A549 (cell line): ENCODE measurements at regions not wholly inside any gene's neighbourhood (a gene's known extent, or its start where the extent isn't known, plus 50 kb on each side); places are given as distances from the start of the nearest gene placed in this dataset.
A peak's percentile ranks its signal among the peaks of the same experiment; 100 is the strongest.

Experiments
- ATAC-seq, 2 experiments: fragments of 200-7000 bp in 1 of 2; fragments of >200 bp in 1 of 2; cut with Nextera tagmentation in 1 of 2; cut with Tn5 transposase in 1 of 2; 3 replicates each; pipeline versions ENCODE4 v1.8.0 to v1.9.1; 2018 to 2020; ENCODE audit warnings: mild to moderate bottlenecking in 1 of 2, moderate library complexity in 1 of 2
- CTCF ChIA-PET: fragments of 300-600 bp; sonication (Branson Sonifier 250); formaldehyde crosslinking; extraction: SDS; loops from one replicate; lab custom pipeline; 2021; ENCODE audit warnings: antibody characterized with exemption, inconsistent platforms; lab: Yijun Ruan, JAX
- POLR2A ChIA-PET: fragments of 350-600 bp; formaldehyde crosslinking; extraction: SDS; loops from one replicate; lab custom pipeline; 2021; ENCODE audit warnings: antibody characterized with exemption, inconsistent platforms; lab: Yijun Ruan, JAX
- DNase-seq, 2 experiments: peaks; one replicate each; pipeline versions ENCODE4 v3.0.0 to v3.0.0-alpha.2; 2011 to 2016; ENCODE audit warnings: low read depth in 1 of 2, low spot score in 1 of 2
- FAIRE-seq: peaks from 2 replicates; lab custom pipeline; 2011; peaks lifted over from hg19 to GRCh38; lab: Jason Lieb, UNC
- H3K27ac ChIP-seq, 2 experiments: fragments of >200 bp; sonication (Bioruptor Twin); formaldehyde crosslinking; 3 replicates each; pipeline ENCODE4 v1.5.1; 2016 to 2017
- H3K4me1 ChIP-seq: fragments of >200 bp; sonication (Bioruptor Twin); formaldehyde crosslinking; 3 replicates; pipeline ENCODE4 v1.6.1; 2016
- H3K4me2 ChIP-seq: fragments of >200 bp; sonication (Bioruptor Twin); formaldehyde crosslinking; 3 replicates; pipeline ENCODE4 v1.6.1; 2016
- H3K4me3 ChIP-seq: fragments of >200 bp; sonication (Bioruptor Twin); formaldehyde crosslinking; 3 replicates; pipeline ENCODE4 v1.5.1; 2016
- H3K9me3 ChIP-seq: fragments of >200 bp; sonication (Bioruptor Twin); formaldehyde crosslinking; 3 replicates; pipeline ENCODE4 v1.6.1; 2016
- ATOH8 ChIP-seq: fragments of 250-450 bp; sonication (Bioruptor Pico); IDR thresholded peaks from 2 replicates; pipeline ENCODE4 v1.5.0; 2020; ENCODE audit warnings: low read depth, mild to moderate bottlenecking, moderate library complexity
- BCL3 ChIP-seq: fragments of >200 bp; sonication (Bioruptor Twin); formaldehyde crosslinking; IDR thresholded peaks from 3 replicates; pipeline ENCODE4 v1.6.1; 2016
- CBX2 ChIP-seq: fragments of 200-600 bp; sonication (generic); IDR thresholded peaks from 2 replicates; pipeline ENCODE4 v1.6.1; 2016; ENCODE audit warnings: low read depth, mild to moderate bottlenecking, borderline replicate concordance
- CBX8 ChIP-seq: fragments of 200-600 bp; sonication (generic); IDR thresholded peaks from 2 replicates; pipeline ENCODE4 v1.6.1; 2016
- CEBPB ChIP-seq, 2 experiments: fragments of >200 bp in 1 of 2; sonication (Bioruptor Twin) in 1 of 2; formaldehyde crosslinking in 1 of 2; IDR thresholded peaks; 2 replicates each; pipeline ENCODE4 v1.6.1; 2012 to 2016
- EHF ChIP-seq: fragments of 250-450 bp; sonication (Bioruptor Pico); IDR thresholded peaks from 2 replicates; pipeline ENCODE4 v1.5.0; 2020; ENCODE audit warnings: mild to moderate bottlenecking
- ELK1 ChIP-seq: fragments of 150-350 bp; IDR thresholded peaks from 2 replicates; pipeline ENCODE4 v1.6.1; 2014; ENCODE audit warnings: low read depth, mild to moderate bottlenecking, low read length
- EP300 ChIP-seq, 2 experiments: fragments of >200 bp; sonication (Bioruptor Twin); formaldehyde crosslinking; IDR thresholded peaks; 2 replicates in 1 of 2; 3 replicates in 1 of 2; pipeline ENCODE4 v1.6.1; 2016 to 2017
- GATA3 ChIP-seq: IDR thresholded peaks from 2 replicates; pipeline ENCODE4 v1.6.1; 2012; ENCODE audit warnings: borderline replicate concordance
- HDAC2 ChIP-seq: fragments of 200-600 bp; sonication (generic); IDR thresholded peaks from 2 replicates; pipeline ENCODE4 v1.6.1; 2016
- HES2 ChIP-seq: fragments of >200 bp; sonication (Bioruptor Twin); formaldehyde crosslinking; IDR thresholded peaks from 2 replicates; pipeline ENCODE4 v1.6.1; 2016
- HMGXB4 ChIP-seq: fragments of 250-450 bp; sonication (Bioruptor Pico); IDR thresholded peaks from 2 replicates; pipeline ENCODE4 v1.5.0; 2021; ENCODE audit warnings: mild to moderate bottlenecking, moderate library complexity, borderline replicate concordance
- JUN ChIP-seq, 2 experiments: fragments of >200 bp; sonication (Bioruptor Twin); formaldehyde crosslinking; IDR thresholded peaks; 2 replicates in 1 of 2; 3 replicates in 1 of 2; pipeline ENCODE4 v1.6.1; 2016 to 2017
- KDM5A ChIP-seq: fragments of 200-600 bp; sonication (generic); IDR thresholded peaks from 2 replicates; pipeline ENCODE4 v1.6.1; 2016; ENCODE audit warnings: antibody characterized with exemption, mild to moderate bottlenecking
- MAX ChIP-seq: IDR thresholded peaks from 2 replicates; pipeline ENCODE4 v1.6.1; 2012
- NFE2L2 ChIP-seq: fragments of 150-350 bp; conservative IDR thresholded peaks from 2 replicates; pipeline ENCODE4 v1.6.1; 2014; ENCODE audit warnings: low read length
- POLR2A ChIP-seq: IDR thresholded peaks from 2 replicates; pipeline ENCODE4 v1.6.1; 2012; ENCODE audit warnings: mild to moderate bottlenecking, low read length
- RAD21 ChIP-seq, 2 experiments: fragments of >200 bp in 1 of 2; sonication (Bioruptor Twin) in 1 of 2; formaldehyde crosslinking in 1 of 2; IDR thresholded peaks in 1 of 2; conservative IDR thresholded peaks in 1 of 2; 2 replicates in 1 of 2; 3 replicates in 1 of 2; pipeline ENCODE4 v1.6.1; 2012 to 2018; ENCODE audit warnings: inconsistent platforms in 1 of 2
- RARB ChIP-seq: fragments of 250-450 bp; sonication (Bioruptor Pico); IDR thresholded peaks from 2 replicates; pipeline ENCODE4 v1.8.0; 2021; ENCODE audit warnings: mild to moderate bottlenecking, moderate library complexity
- REST ChIP-seq: fragments of 200-600 bp; sonication (generic); IDR thresholded peaks from 2 replicates; pipeline ENCODE4 v1.6.1; 2016; ENCODE audit warnings: antibody characterized with exemption, mild to moderate bottlenecking, moderate library complexity
- RFX5 ChIP-seq: fragments of 450-650 bp; IDR thresholded peaks from 2 replicates; pipeline ENCODE4 v1.7.1; 2014; ENCODE audit warnings: antibody characterized with exemption, mild to moderate bottlenecking, moderate library complexity
- TFCP2L1 ChIP-seq: fragments of 250-450 bp; sonication (Bioruptor Pico); IDR thresholded peaks from 2 replicates; pipeline ENCODE4 v1.5.0; 2021; ENCODE audit warnings: mild to moderate bottlenecking
- ZC3H11A ChIP-seq: fragments of 450-650 bp; IDR thresholded peaks from 2 replicates; pipeline ENCODE4 v1.6.1; 2014; ENCODE audit warnings: antibody characterized with exemption, mild to moderate bottlenecking
- ZNF302 ChIP-seq: fragments of 250-450 bp; sonication (Bioruptor Pico); IDR thresholded peaks from 2 replicates; pipeline ENCODE4 v1.9.0; 2021; ENCODE audit warnings: inconsistent platforms, mild to moderate bottlenecking, moderate library complexity
- WGBS: methylation state at CpG from one replicate; pipeline ENCODE4 v1.1.6; 2017; ENCODE audit errors: missing lambda C conversion rate; 5-methylcytosine and 5-hydroxymethylcytosine counted together

GRCh38 chr13:34241332-34241731 lies 423.4 kb downstream of the RFC3 start (continued):
- TF ChIP-seq HMGXB4 (CRISPR knock-in tag), result no peak
- TF ChIP-seq CBX8, result no peak
- no peak for TF ChIP-seq JUN (IDR thresholded peaks at IDR 0.05)
- TF ChIP-seq MAX, result no peak
- no peak for TF ChIP-seq REST
- TF ChIP-seq POLR2A, result no peak

GRCh38 chr13:34243403-34243802 lies 425.5 kb downstream of the RFC3 start:
- ChIA-PET CTCF (no interaction called here), POLR2A (no interaction called here)
- Histone ChIP-seq H3K9me3 (peaks cover 9% of the 10 kb centered on the region), H3K4me1 (no peaks in the 10 kb centered on the region), H3K4me3 (no peak overlapping the region), H3K4me2 (no peak overlapping the region), H3K27ac (peak overlapping the region in 1 of 2 experiments; percentile 26; a peak in 1 of 6 replicates)
- WGBS, result 86% methylated on average over 3 of the region's 3 CpGs
- TF ChIP-seq RFX5 (no peak), ZNF302 (CRISPR knock-in tag) (no peak), KDM5A (no peak), GATA3 (no peak), BCL3 (no peak), EHF (CRISPR knock-in tag) (no peak), NFE2L2 (no peak), ELK1 (no peak), TFCP2L1 (CRISPR knock-in tag) (no peak), CBX2 (no peak), ZC3H11A (no peak), EP300 (IDR thresholded peaks at IDR 0.05) (no peak), RAD21 (conservative IDR thresholded peaks at IDR 0.05 in 1 of 2, IDR thresholded peaks at IDR 0.05 in 1 of 2) (no peak), HDAC2 (no peak), ATOH8 (no peak), RARB (CRISPR knock-in tag) (no peak), HES2 (no peak), CEBPB (IDR thresholded peaks at IDR 0.05) (no peak)
- no peak for DNase-seq
- no peak for ATAC-seq
- no peak for FAIRE-seq
